SK-N-MC (cell line): ENCODE measurements at regions not wholly inside any gene's neighbourhood (a gene's known extent, or its start where the extent isn't known, plus 50 kb on each side); places are given as distances from the start of the nearest gene placed in this dataset.

ENCODE experiments used
- EZH2 ChIP-seq: fragments of 200-600 bp; sonication (generic); IDR thresholded peaks from one replicate; pipeline ENCODE4 v1.6.1; 2017; ENCODE audit warnings: antibody characterized with exemption
- FOXP2 ChIP-seq: optimal IDR thresholded peaks from 2 replicates; pipeline ENCODE3; 2011; ENCODE audit warnings: mild to moderate bottlenecking, moderate library complexity; ENCODE audit not compliant: insufficient read depth; ENCODE audit errors: extremely low read length, control extremely low read depth
- POLR2AphosphoS5 ChIP-seq: IDR thresholded peaks from 2 replicates; pipeline ENCODE4 v1.6.1; 2012; ENCODE audit warnings: mild to moderate bottlenecking, low read depth, low read length, borderline replicate concordance

GRCh38 chr18:4582431-4583335, 127.6 kb upstream of the DLGAP1 start:
- TF ChIP-seq EZH2 (no peak), POLR2AphosphoS5 (no peak), FOXP2 (no peak)
